NCI-H1694 treated with DMSO at 0.1 percent for 48 hours (cell line): ENCODE measurements at regions not wholly inside any gene's neighbourhood (a gene's known extent, or its start where the extent isn't known, plus 50 kb on each side); places are given as distances from the start of the nearest gene placed in this dataset.

Experiments used
- DNase-seq: peaks from one replicate; lab custom pipeline; 2025; lab: John Stamatoyannopoulos, UW

DNA sequence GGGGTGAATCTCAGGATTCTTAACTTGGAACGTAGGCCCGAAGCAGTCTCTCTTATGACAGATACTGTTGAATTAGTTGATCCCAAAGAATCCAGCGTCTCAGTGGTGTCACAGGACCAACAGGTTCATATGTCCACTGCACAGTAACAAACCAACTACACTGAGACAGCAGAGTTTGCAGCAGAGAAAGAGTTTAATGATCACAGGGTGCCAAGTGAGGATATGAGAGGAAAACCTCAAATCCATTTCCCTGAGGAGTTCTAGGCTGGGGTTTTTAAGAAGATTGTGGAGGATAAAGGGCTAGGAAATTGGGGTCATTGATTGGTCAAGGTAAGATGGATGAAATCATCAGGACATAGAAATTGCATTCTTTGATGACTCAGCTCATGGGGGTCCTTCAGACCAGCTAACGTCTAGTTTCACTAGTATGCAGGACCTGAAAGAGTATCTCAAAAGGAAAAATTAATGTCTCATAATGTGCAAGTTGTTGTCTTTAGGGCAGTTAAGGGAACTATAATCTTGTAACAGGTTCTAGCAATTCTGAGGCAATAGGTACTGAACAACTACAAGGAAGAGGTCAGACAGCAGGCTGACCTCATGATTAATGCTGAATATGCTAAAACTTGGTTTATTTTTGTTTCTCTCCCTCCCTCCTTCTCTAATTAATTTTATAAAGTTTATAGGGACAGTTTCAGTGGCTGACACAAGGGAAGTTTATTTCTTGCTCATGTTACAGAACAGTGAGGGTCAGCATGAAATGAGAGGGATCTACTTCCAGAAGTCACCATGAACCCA is 310.9 kb upstream of the NEBL start:
- DNase-seq, result no peak

DNA sequence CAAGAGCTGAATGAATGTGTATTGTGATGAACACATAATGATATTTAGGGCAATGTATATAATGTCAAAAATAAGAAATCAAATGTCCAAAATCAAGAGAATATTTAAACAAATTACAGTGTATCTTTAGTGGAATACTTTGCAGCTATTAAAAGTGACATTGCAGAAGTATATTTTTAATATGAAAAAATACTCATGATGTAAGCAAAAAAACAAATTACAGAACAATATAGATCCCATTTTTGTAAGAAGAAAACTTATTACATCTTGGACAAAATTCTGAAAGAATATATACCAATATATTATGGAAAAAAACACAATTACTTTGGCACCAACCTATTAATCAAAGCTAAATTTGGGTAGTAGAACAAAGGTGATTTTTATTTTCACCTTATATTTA is 308.2 kb upstream of the NEBL start:
- no peak for DNase-seq

GRCh38 chr10:21203473-21204107 is 306.5 kb upstream of the NEBL start:
- DNase-seq, result no peak

GRCh38 chr10:21202776-21203462 is 305.8 kb upstream of the NEBL start:
- DNase-seq, result no peak

GRCh38 chr10:21199501-21199900 is 302.4 kb upstream of the NEBL start:
- DNase-seq, result no peak

DNA sequence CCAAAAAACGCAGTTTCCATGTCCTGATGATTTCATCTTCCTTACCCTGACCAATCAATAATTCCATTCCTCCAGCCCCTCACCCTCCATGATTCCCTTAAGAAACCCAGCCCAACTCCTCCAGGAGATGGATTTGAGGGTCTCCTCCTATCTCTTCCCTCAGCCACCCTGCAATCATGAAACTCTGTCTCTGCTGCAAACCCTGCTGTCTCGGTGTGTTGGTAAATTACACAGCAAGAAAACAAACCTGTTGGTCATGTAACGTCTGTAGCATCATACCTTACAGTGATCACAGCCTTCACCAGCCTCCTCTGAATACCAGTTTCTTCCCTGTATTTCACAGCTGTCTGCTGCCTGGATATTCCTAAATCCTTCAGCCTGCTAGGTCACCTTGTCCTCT is 300.7 kb upstream of the NEBL start:
- no peak for DNase-seq

- no peak for DNase-seq
These were observed 299.8 kb upstream of the NEBL start for GRCh38 chr10:21196822-21197395.

DNA sequence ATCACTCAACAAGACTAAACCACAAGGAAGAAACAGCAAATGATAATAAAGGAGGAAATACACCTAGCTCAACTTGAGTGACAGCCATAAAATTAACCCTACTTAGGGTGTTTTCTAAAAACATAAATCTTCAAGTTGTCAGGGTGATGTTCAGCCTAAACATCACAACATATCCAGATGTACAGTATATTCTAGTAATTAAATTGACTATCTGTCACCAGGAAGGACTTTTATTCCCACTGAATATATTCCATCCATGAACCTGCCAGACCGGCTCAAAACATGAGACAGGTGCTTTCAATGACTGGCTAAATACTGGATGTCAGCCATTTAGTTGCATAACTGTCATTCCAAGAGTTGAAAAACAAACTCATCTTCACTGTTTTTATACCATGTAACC is 298.1 kb upstream of the NEBL start:
- no peak for DNase-seq

DNA sequence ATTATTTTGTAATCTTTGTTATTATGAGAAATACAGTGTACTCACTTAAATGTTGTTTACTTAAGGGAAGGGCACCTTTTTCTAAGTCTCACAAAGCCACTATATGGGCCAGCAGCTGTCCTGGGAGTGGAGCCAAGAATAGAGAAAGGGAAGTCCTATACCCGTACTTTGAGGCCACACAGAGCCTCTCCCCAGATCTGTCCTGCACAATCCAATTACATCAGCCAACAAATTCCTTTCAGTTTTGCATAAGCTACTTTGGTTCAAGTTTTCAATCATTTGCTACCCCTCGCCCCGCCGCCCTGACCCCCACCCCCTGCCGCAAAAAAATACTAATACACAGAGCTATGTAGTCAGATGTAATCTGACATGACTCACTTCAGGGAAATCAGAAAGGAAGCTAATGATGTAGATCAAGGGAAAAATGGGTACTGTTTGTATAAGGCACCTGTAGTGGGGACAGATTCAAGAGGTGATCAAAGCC is 297.4 kb upstream of the NEBL start:
- DNase-seq, result no peak

- no peak for DNase-seq
These were observed 296.1 kb upstream of the NEBL start for GRCh38 chr10:21193196-21193595.

GRCh38 chr10:21191512-21191911 is 294.4 kb upstream of the NEBL start:
- no peak for DNase-seq

DNA sequence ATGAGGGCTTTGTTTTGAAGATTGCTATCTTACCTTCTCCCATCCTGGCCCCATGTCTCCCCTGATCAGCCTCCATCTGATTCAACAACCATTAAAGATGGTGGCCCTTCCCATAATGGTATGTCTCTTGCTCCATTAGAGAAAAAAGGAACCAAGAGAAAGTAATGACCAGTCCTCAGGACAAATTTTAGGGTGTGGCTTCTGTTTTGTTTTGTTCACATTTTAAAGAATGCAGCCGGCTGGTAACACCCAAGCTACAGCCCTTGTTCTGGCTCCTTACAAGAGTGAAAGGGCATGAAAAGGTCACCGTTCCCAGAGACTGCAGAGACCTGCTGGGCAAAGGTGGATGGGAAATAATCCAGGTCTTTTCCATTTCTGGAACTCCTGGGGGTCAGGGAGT is 287.9 kb upstream of the NEBL start:
- DNase-seq, result no peak

DNA sequence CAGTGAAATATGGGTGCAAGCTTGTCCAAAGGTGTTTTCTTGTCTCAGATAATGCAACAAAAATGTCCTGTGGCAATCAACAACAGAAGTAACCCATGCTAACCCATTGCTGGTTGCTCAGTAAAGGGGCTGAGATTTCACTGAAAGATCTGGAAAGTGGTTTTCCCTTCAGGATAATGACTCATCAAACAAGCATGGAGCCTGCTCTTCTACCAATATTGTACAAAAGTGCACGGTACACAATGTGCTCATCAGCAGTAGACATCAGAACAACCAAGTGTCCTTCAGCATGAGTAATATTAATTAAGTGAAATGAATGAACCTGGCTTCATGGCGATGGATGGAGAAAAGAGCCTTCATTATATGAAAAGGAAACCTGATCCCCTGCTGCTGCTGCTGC is 287.1 kb upstream of the NEBL start:
- no peak for DNase-seq

- DNase-seq, result no peak
These were observed 285.9 kb upstream of the NEBL start for GRCh38 chr10:21183025-21183424.

GRCh38 chr10:21181451-21181850 is 284.3 kb upstream of the NEBL start:
- no peak for DNase-seq

GRCh38 chr10:21180604-21181003 is 283.5 kb upstream of the NEBL start:
- DNase-seq, result no peak

- no peak for DNase-seq
These were observed 279.9 kb upstream of the NEBL start for GRCh38 chr10:21176934-21177480.

DNA sequence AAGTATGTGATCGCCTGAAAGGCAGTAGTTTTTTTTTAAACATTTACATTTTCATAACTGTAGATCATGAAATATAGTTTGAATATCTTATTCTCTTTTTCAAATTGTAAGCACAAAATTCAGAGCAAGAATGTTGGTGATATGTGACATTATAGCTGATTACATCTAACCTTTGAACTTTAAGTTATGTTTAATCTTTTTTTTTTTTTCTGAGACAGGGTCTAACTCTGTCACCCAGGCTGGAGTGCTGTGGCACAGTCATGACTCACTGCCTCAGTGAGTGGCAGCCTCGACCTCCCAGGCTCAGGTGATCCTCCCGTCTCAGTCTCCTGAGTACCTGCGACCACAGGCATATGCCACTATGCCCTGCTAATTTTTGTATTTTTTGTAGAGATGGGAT is 278.7 kb upstream of the NEBL start:
- DNase-seq, result no peak

- DNase-seq, result no peak
These were observed 277.8 kb upstream of the NEBL start for GRCh38 chr10:21174715-21175495.

GRCh38 chr10:21173802-21174714 is 276.9 kb upstream of the NEBL start:
- DNase-seq, result no peak
